H1 (cell line): ENCODE measurements at regions not wholly inside any gene's neighbourhood (a gene's known extent, or its start where the extent isn't known, plus 50 kb on each side); places are given as distances from the start of the nearest gene placed in this dataset.

Experiments used
- CTCF ChIA-PET: fragments of 300-600 bp; sonication (Branson Sonifier 250); formaldehyde crosslinking; loops from one replicate; lab custom pipeline; 2021; ENCODE audit not compliant: partially characterized antibody; lab: Charles Lee
- POLR2A ChIA-PET: fragments of 300-600 bp; sonication (Branson Sonifier 250); formaldehyde crosslinking; loops from one replicate; lab custom pipeline; 2021; ENCODE audit warnings: inconsistent platforms; ENCODE audit not compliant: partially characterized antibody; lab: Charles Lee
- DNase-seq, 2 experiments: peaks; one replicate each; pipeline versions ENCODE4 v3.0.0 to v3.0.0-alpha.2; 2010 to 2022; ENCODE audit warnings: low spot score in 2 of 2, low read depth in 1 of 2, mixed read lengths in 1 of 2
- FAIRE-seq: peaks from 2 replicates; lab custom pipeline; 2011; peaks lifted over from hg19 to GRCh38; lab: Jason Lieb, UNC
- H2AFZ ChIP-seq: 2 replicates; pipeline ENCODE4 v1.8.1; 2012; ENCODE audit warnings: low read length, inconsistent platforms
- H2AK5ac ChIP-seq: 2 replicates; pipeline ENCODE4 v1.6.1; 2013; ENCODE audit warnings: low read depth, low read length
- H2BK120ac ChIP-seq: replicated peaks from 2 replicates; pipeline ENCODE3; 2013; ENCODE audit warnings: low read depth, low read length, inconsistent platforms
- H2BK12ac ChIP-seq: 2 replicates; pipeline ENCODE4 v1.6.1; 2013; ENCODE audit warnings: low read depth, low read length
- H2BK15ac ChIP-seq: 2 replicates; pipeline ENCODE4 v1.6.1; 2013; ENCODE audit warnings: low read length
- H2BK20ac ChIP-seq: 2 replicates; pipeline ENCODE4 v1.6.1; 2013; ENCODE audit warnings: low read length
- H2BK5ac ChIP-seq: 2 replicates; pipeline ENCODE4 v1.6.1; 2013; ENCODE audit warnings: low read depth, low read length
- H3K14ac ChIP-seq: 2 replicates; pipeline ENCODE4 v1.6.1; 2013; ENCODE audit warnings: inconsistent platforms; ENCODE audit not compliant: insufficient read length
- H3K18ac ChIP-seq: 2 replicates; pipeline ENCODE4 v1.6.1; 2013; ENCODE audit warnings: low read length; ENCODE audit errors: extremely low read depth
- H3K23ac ChIP-seq: 2 replicates; pipeline ENCODE4 v1.6.1; 2013; ENCODE audit warnings: inconsistent platforms; ENCODE audit not compliant: insufficient read length
- H3K23me2 ChIP-seq: 2 replicates; pipeline ENCODE4 v1.6.1; 2013; ENCODE audit warnings: low read depth, low read length
- H3K27ac ChIP-seq: 2 replicates; pipeline ENCODE4 v1.6.1; 2011; ENCODE audit warnings: low read depth, low read length, inconsistent platforms
- H3K27me3 ChIP-seq, 4 experiments: replicated peaks in 1 of 4; 1 replicate in 1 of 4; 2 replicates in 3 of 4; pipeline versions ENCODE4 v1.6.1 to v1.8.1; 2011 to 2013; ENCODE audit warnings: low read length in 3 of 4, mild to moderate bottlenecking in 3 of 4, inconsistent platforms in 2 of 4, mixed read lengths in 2 of 4, moderate library complexity in 1 of 4; ENCODE audit not compliant: control insufficient read depth in 3 of 4, insufficient read depth in 3 of 4; ENCODE audit errors: extremely low read depth in 1 of 4
- H3K36me3 ChIP-seq, 4 experiments: 2 replicates each; pipeline versions ENCODE4 v1.6.1 to v1.8.1; 2011 to 2013; ENCODE audit warnings: mild to moderate bottlenecking in 4 of 4, low read length in 3 of 4, moderate library complexity in 2 of 4, control low read depth in 1 of 4, inconsistent platforms in 1 of 4; ENCODE audit not compliant: insufficient read depth in 4 of 4, control insufficient read depth in 2 of 4
- H3K4ac ChIP-seq: replicated peaks from 2 replicates; pipeline ENCODE3; 2013; ENCODE audit warnings: low read length, low read depth, mixed read lengths, inconsistent platforms; ENCODE audit not compliant: insufficient read length
- H3K4me1 ChIP-seq, 4 experiments: replicated peaks in 1 of 4; 1 replicate in 1 of 4; 2 replicates in 3 of 4; pipeline versions ENCODE4 v1.6.1 to v1.8.1; 2011 to 2013; ENCODE audit warnings: low read length in 3 of 4, inconsistent platforms in 2 of 4, mixed read lengths in 1 of 4; ENCODE audit not compliant: insufficient read depth in 4 of 4, control insufficient read depth in 3 of 4
- H3K4me2 ChIP-seq, 2 experiments: 2 replicates each; pipeline versions ENCODE4 v1.6.1 to v1.8.1; 2011 to 2013; ENCODE audit warnings: low read depth in 2 of 2, low read length in 2 of 2, control low read depth in 1 of 2, inconsistent platforms in 1 of 2, mild to moderate bottlenecking in 1 of 2; ENCODE audit not compliant: insufficient read depth in 1 of 2
- H3K4me3 ChIP-seq, 4 experiments: fragments of 200-600, 300-600 bp in 1 of 4; sonication (generic), shearing (Covaris generic), sonication (Bioruptor Twin) in 1 of 4; 2 replicates each; pipeline versions ENCODE4 v1.5.1 to v1.8.1; 2011 to 2016; ENCODE audit warnings: low read length in 4 of 4, low read depth in 3 of 4, control low read depth in 2 of 4, inconsistent platforms in 2 of 4, mild to moderate bottlenecking in 2 of 4, mixed read lengths in 1 of 4, moderate library complexity in 1 of 4; ENCODE audit not compliant: insufficient read depth in 2 of 4; ENCODE audit errors: extremely low read depth in 1 of 4
- H3K56ac ChIP-seq: replicated peaks from 2 replicates; pipeline ENCODE3; 2013; ENCODE audit warnings: low read depth, mild to moderate bottlenecking, mixed read lengths, low read length, inconsistent platforms; ENCODE audit not compliant: insufficient read length
- H3K79me1 ChIP-seq: 2 replicates; pipeline ENCODE4 v1.6.1; 2013; ENCODE audit warnings: low read depth, low read length, control low read depth
- H3K79me2 ChIP-seq, 2 experiments: 2 replicates each; pipeline versions ENCODE4 v1.6.1 to v1.8.1; 2012 to 2013; ENCODE audit warnings: low read length in 2 of 2, mild to moderate bottlenecking in 2 of 2, inconsistent platforms in 1 of 2; ENCODE audit not compliant: insufficient read depth in 2 of 2, control insufficient read depth in 1 of 2
- H3K9ac ChIP-seq, 4 experiments: replicated peaks in 1 of 4; 1 replicate in 1 of 4; 2 replicates in 3 of 4; pipeline versions ENCODE4 v1.6.1 to v1.8.1; 2011 to 2013; ENCODE audit warnings: low read depth in 3 of 4, low read length in 3 of 4, control low read depth in 2 of 4, mild to moderate bottlenecking in 2 of 4, moderate library complexity in 2 of 4, inconsistent platforms in 1 of 4; ENCODE audit errors: extremely low read depth in 1 of 4
- H3K9me3 ChIP-seq, 2 experiments: 2 replicates each; pipeline versions ENCODE4 v1.6.1 to v1.8.1; 2012 to 2013; ENCODE audit warnings: mild to moderate bottlenecking in 2 of 2, moderate library complexity in 2 of 2, control low read depth in 1 of 2, inconsistent platforms in 1 of 2, low read depth in 1 of 2, low read length in 1 of 2, mixed read lengths in 1 of 2; ENCODE audit not compliant: insufficient read depth in 2 of 2
- H4K20me1 ChIP-seq, 2 experiments: replicated peaks in 1 of 2; 2 replicates each; pipeline versions ENCODE3 to v1.8.1; 2011 to 2013; ENCODE audit warnings: inconsistent platforms in 2 of 2, low read length in 2 of 2, mild to moderate bottlenecking in 1 of 2; ENCODE audit not compliant: insufficient read depth in 2 of 2, control insufficient read depth in 1 of 2
- H4K5ac ChIP-seq: 2 replicates; pipeline ENCODE4 v1.6.1; 2013; ENCODE audit warnings: low read length, low read depth, mixed read lengths, inconsistent platforms; ENCODE audit not compliant: insufficient read length
- H4K8ac ChIP-seq: 2 replicates; pipeline ENCODE4 v1.8.0; 2013; ENCODE audit warnings: mild to moderate bottlenecking, moderate library complexity, low read length, inconsistent platforms; ENCODE audit not compliant: insufficient read depth; ENCODE audit errors: extremely low read depth
- H4K91ac ChIP-seq: replicated peaks from 2 replicates; pipeline ENCODE3; 2013; ENCODE audit warnings: low read length, mixed read lengths, inconsistent platforms; ENCODE audit not compliant: insufficient read length
- CTBP2 ChIP-seq: IDR thresholded peaks from 2 replicates; pipeline ENCODE4 v1.7.0; 2011; ENCODE audit warnings: borderline replicate concordance, mild to moderate bottlenecking, moderate library complexity, mixed read lengths, low read length; ENCODE audit not compliant: insufficient read depth, insufficient read length
- GTF2F1 ChIP-seq: IDR thresholded peaks from 2 replicates; pipeline ENCODE4 v1.6.1; 2012; ENCODE audit warnings: low read depth, low read length, improper control_type of control experiment, borderline replicate concordance
- JUND ChIP-seq: IDR thresholded peaks from 2 replicates; pipeline ENCODE4 v1.6.1; 2011; ENCODE audit warnings: mild to moderate bottlenecking, improper control_type of control experiment, low read length
- KDM4A ChIP-seq: IDR thresholded peaks from one replicate; pipeline ENCODE4 v1.7.1; 2012; ENCODE audit warnings: low read depth, mild to moderate bottlenecking, moderate library complexity, low read length, inconsistent platforms; ENCODE audit not compliant: severe bottlenecking
- POU5F1 ChIP-seq: IDR thresholded peaks from 2 replicates; pipeline ENCODE4 v1.6.1; 2011; ENCODE audit warnings: low read depth, mild to moderate bottlenecking, low read length, moderate library complexity
- RAD21 ChIP-seq, 2 experiments: IDR thresholded peaks in 1 of 2; conservative IDR thresholded peaks in 1 of 2; 2 replicates each; pipeline ENCODE4 v1.6.1; 2011; ENCODE audit warnings: low read depth in 2 of 2, low read length in 2 of 2, improper control_type of control experiment in 1 of 2, inconsistent platforms in 1 of 2, mild to moderate bottlenecking in 1 of 2, moderate library complexity in 1 of 2
- SAP30 ChIP-seq: fragments of 300-600 bp; sonication (generic); IDR thresholded peaks from 2 replicates; pipeline ENCODE4 v1.7.1; 2012; ENCODE audit warnings: low read length, moderate library complexity, mild to moderate bottlenecking, inconsistent platforms; ENCODE audit not compliant: insufficient read depth, insufficient replicate concordance
- TCF12 ChIP-seq: IDR thresholded peaks from 2 replicates; pipeline ENCODE4 v1.6.1; 2011; ENCODE audit warnings: low read depth, mild to moderate bottlenecking, low read length
- ZNF274 ChIP-seq: IDR thresholded peaks from 2 replicates; pipeline ENCODE4 v1.7.0; 2012; ENCODE audit warnings: low read length, borderline replicate concordance; ENCODE audit errors: extremely low read depth
- WGBS, 2 experiments: shearing (Covaris generic) in 1 of 2; methylation state at CpG; one replicate each; pipeline versions ENCODE4 v1.1.6 to v1.1.7; 2013 to 2015; ENCODE audit warnings: low lambda C conversion rate in 2 of 2, mixed read lengths in 2 of 2, inconsistent platforms in 1 of 2, low coverage in 1 of 2, missing lambda C conversion rate in 1 of 2; ENCODE audit not compliant: insufficient replicate concordance in 2 of 2, insufficient coverage in 1 of 2, insufficient read length in 1 of 2; ENCODE audit errors: extremely low coverage in 1 of 2, missing lambda C conversion rate in 1 of 2; 5-methylcytosine and 5-hydroxymethylcytosine counted together

GRCh38 chr7:148527717-148528168 lies 62.8 kb upstream of the C7orf33 start:
- POLR2A ChIA-PET = interaction anchor here (0.7 kb wide), 1 partner anchor 218 kb away, joined by 4 read pairs; no protein-coding TSS in a partner anchor
- 42% methylated on average over 6 of the region's 6 CpGs; no CpG with 5 or more reads in 1 of the 2 experiments for WGBS, 2 experiments
- H3K9me3 ChIP-seq = no peaks in the 10 kb centered on the region
- TF ChIP-seq TCF12 (no peak), RAD21 (IDR thresholded peaks at IDR 0.05 in 1 of 2, conservative IDR thresholded peaks at IDR 0.05 in 1 of 2; ENCODE audit: low read depth in 2 of 2, low read length in 2 of 2) (peak; percentile 76 to 79), POU5F1 (no peak), CTBP2 (no peak), GTF2F1 (no peak), JUND (no peak), SAP30 (no peak), ZNF274 (no peak), KDM4A (no peak)

More at GRCh38 chr7:148527717-148528168, 62.8 kb upstream of the C7orf33 start:
- no peak overlapping the region for H2AFZ ChIP-seq
- H3K4me2 ChIP-seq = no peak overlapping the region
- no peak overlapping the region for H3K27ac ChIP-seq
- no peak overlapping the region for H2AK5ac ChIP-seq
- no peak overlapping the region for H4K5ac ChIP-seq
- CTCF ChIA-PET = interaction anchor here (0.6 to 4.0 kb wide), 14 partner anchors 8 to 450 kb away, joined by 3 to 16 read pairs (median 4); no protein-coding TSS in a partner anchor
- no peak overlapping the region for H3K56ac ChIP-seq
- no peak overlapping the region for H2BK20ac ChIP-seq
- H3K14ac ChIP-seq = no peak overlapping the region
- no peak overlapping the region for H4K8ac ChIP-seq
- H3K18ac ChIP-seq = no peak overlapping the region
- H3K23ac ChIP-seq = no peak overlapping the region
- H2BK12ac ChIP-seq = no peak overlapping the region
- H3K4me3 ChIP-seq = no peak overlapping the region
- no peaks in the 10 kb centered on the region for H3K36me3 ChIP-seq
- no peak overlapping the region for H2BK120ac ChIP-seq
- no peaks in the 10 kb centered on the region for H3K79me2 ChIP-seq
- peak; percentile 65 to 88 for DNase-seq
- no peak overlapping the region for H2BK5ac ChIP-seq
- no peaks in the 10 kb centered on the region for H3K79me1 ChIP-seq
- H2BK15ac ChIP-seq = no peak overlapping the region
- H4K20me1 ChIP-seq = no peaks in the 10 kb centered on the region
- H4K91ac ChIP-seq = no peak overlapping the region
- no peaks in the 10 kb centered on the region for H3K27me3 ChIP-seq
- no peaks in the 10 kb centered on the region for H3K23me2 ChIP-seq
- no peak overlapping the region for H3K9ac ChIP-seq
- peak; percentile 95 for FAIRE-seq
- H3K4ac ChIP-seq = no peak overlapping the region
- peaks cover 0 to 3% (median under 1%) of the 10 kb centered on the region in 4 experiments; a peak in 1 of 7 replicates for H3K4me1 ChIP-seq
